Smooth muscle cell (in vitro differentiated cells): ENCODE measurements at regions not wholly inside any gene's neighbourhood (a gene's known extent, or its start where the extent isn't known, plus 50 kb on each side); places are given as distances from the start of the nearest gene placed in this dataset.

Experiments
- DNase-seq: peaks from one replicate; lab custom pipeline; 2025; ENCODE audit not compliant: unreplicated experiment; lab: John Stamatoyannopoulos, UW
- H2AFZ ChIP-seq: fragments of 200-600 bp; sonication (generic); 2 replicates; pipeline ENCODE4 v1.6.0; 2016; ENCODE audit warnings: antibody characterized with exemption, low read depth, mild to moderate bottlenecking
- H3F3A ChIP-seq: fragments of 200-600 bp; sonication (generic); 2 replicates; pipeline ENCODE4 v1.6.0; 2017; ENCODE audit warnings: antibody characterized with exemption, low read depth
- H3K27ac ChIP-seq: fragments of 200-600 bp; sonication (generic); 2 replicates; pipeline ENCODE4 v1.5.1; 2016; ENCODE audit warnings: low read depth, mild to moderate bottlenecking
- H3K27me3 ChIP-seq: fragments of 200-600 bp; sonication (generic); 2 replicates; pipeline ENCODE4 v1.6.1; 2016; ENCODE audit warnings: low read depth, mild to moderate bottlenecking
- H3K36me3 ChIP-seq: fragments of 200-600 bp; sonication (generic); 2 replicates; pipeline ENCODE4 v1.5.1; 2016; ENCODE audit warnings: low read depth
- H3K4me1 ChIP-seq: fragments of 200-600 bp; sonication (generic); 2 replicates; pipeline ENCODE4 v1.5.1; 2016; ENCODE audit warnings: low read depth
- H3K4me2 ChIP-seq: fragments of 200-600 bp; sonication (generic); 2 replicates; pipeline ENCODE4 v1.6.0; 2016; ENCODE audit warnings: mild to moderate bottlenecking
- H3K4me3 ChIP-seq: fragments of 200-600 bp; sonication (generic); 2 replicates; pipeline ENCODE4 v1.5.1; 2016; ENCODE audit warnings: mild to moderate bottlenecking
- H3K79me2 ChIP-seq: fragments of 200-600 bp; sonication (generic); 2 replicates; pipeline ENCODE4 v1.6.0; 2016; ENCODE audit warnings: low read depth, mild to moderate bottlenecking
- H3K9ac ChIP-seq: fragments of 200-600 bp; sonication (generic); 2 replicates; pipeline ENCODE4 v1.6.0; 2016; ENCODE audit warnings: low read depth
- H3K9me3 ChIP-seq: fragments of 200-600 bp; sonication (generic); replicated peaks from 2 replicates; pipeline ENCODE4 v1.5.1; 2016; ENCODE audit warnings: low read depth
- H4K20me1 ChIP-seq: fragments of 200-600 bp; sonication (generic); 2 replicates; pipeline ENCODE4 v1.6.0; 2016; ENCODE audit warnings: low read depth
- CTCF ChIP-seq: fragments of 200-600 bp; sonication (generic); IDR thresholded peaks from 2 replicates; pipeline ENCODE4 v1.5.1; 2017; ENCODE audit warnings: borderline replicate concordance, mild to moderate bottlenecking, antibody characterized with exemption; ENCODE audit not compliant: insufficient read depth, poor library complexity, severe bottlenecking
- WGBS: methylation state at CpG from one replicate; pipeline ENCODE4 v1.1.7; 2016; ENCODE audit warnings: low lambda C conversion rate; 5-methylcytosine and 5-hydroxymethylcytosine counted together

GRCh38 chr9:78596346-78596745 is 299.4 kb downstream of the PSAT1 start:
- no peak overlapping the region for H3K9ac ChIP-seq
- TF ChIP-seq CTCF, result no peak
- no peak for DNase-seq
- H3K4me3 ChIP-seq, result no peak overlapping the region
- WGBS, result 78% methylated on average over 3 of the region's 3 CpGs
- peaks cover 4% of the 10 kb centered on the region for H3K4me1 ChIP-seq
- H3K27ac ChIP-seq, result no peak overlapping the region
- no peak overlapping the region for H3K4me2 ChIP-seq
- H4K20me1 ChIP-seq, result no peaks in the 10 kb centered on the region
- H3K79me2 ChIP-seq, result no peaks in the 10 kb centered on the region
- no peaks in the 10 kb centered on the region for H3F3A ChIP-seq
- no peaks in the 10 kb centered on the region for H3K27me3 ChIP-seq
- H3K36me3 ChIP-seq, result no peaks in the 10 kb centered on the region
- H3K9me3 ChIP-seq, result no peaks in the 10 kb centered on the region
- H2AFZ ChIP-seq, result no peak overlapping the region

- Histone ChIP-seq H3K4me3 (no peak overlapping the region), H3K4me2 (no peak overlapping the region), H3K27me3 (no peaks in the 10 kb centered on the region), H3F3A (no peaks in the 10 kb centered on the region), H3K9me3 (no peaks in the 10 kb centered on the region), H4K20me1 (no peaks in the 10 kb centered on the region), H3K27ac (no peak overlapping the region), H3K4me1 (peaks cover 6% of the 10 kb centered on the region), H3K36me3 (no peaks in the 10 kb centered on the region), H2AFZ (no peak overlapping the region), H3K79me2 (no peaks in the 10 kb centered on the region), H3K9ac (no peak overlapping the region)
- DNase-seq, result no peak
- TF ChIP-seq CTCF, result no peak
- 91% methylated on average over 5 of the region's 5 CpGs for WGBS
Measured at GRCh38 chr9:78598120-78598519, 301.2 kb downstream of the PSAT1 start.

GRCh38 chr9:78599926-78600325 is 303.0 kb downstream of the PSAT1 start:
- Histone ChIP-seq H3F3A (peaks cover 2% of the 10 kb centered on the region), H3K27me3 (peaks cover 9% of the 10 kb centered on the region), H3K27ac (no peak overlapping the region), H3K9me3 (no peaks in the 10 kb centered on the region), H3K79me2 (no peaks in the 10 kb centered on the region), H3K9ac (no peak overlapping the region), H3K4me2 (no peak overlapping the region), H3K4me1 (peaks cover 13% of the 10 kb centered on the region), H3K36me3 (no peaks in the 10 kb centered on the region), H4K20me1 (no peaks in the 10 kb centered on the region), H3K4me3 (no peak overlapping the region), H2AFZ (no peak overlapping the region)
- no peak for TF ChIP-seq CTCF
- 91% methylated on average over 4 of the region's 4 CpGs for WGBS
- no peak for DNase-seq

GRCh38 chr9:78601957-78602565 is 305.1 kb downstream of the PSAT1 start:
- no peaks in the 10 kb centered on the region for H3K9me3 ChIP-seq
- DNase-seq, result no peak

More at GRCh38 chr9:78601957-78602565, 305.1 kb downstream of the PSAT1 start:
- WGBS, result 27% methylated on average over 7 of the region's 7 CpGs
- TF ChIP-seq CTCF, result peak; percentile 73
- H3K4me2 ChIP-seq, result no peak overlapping the region
- H2AFZ ChIP-seq, result no peak overlapping the region
- H3K27ac ChIP-seq, result no peak overlapping the region
- peaks cover 14% of the 10 kb centered on the region for H3F3A ChIP-seq
- no peaks in the 10 kb centered on the region for H3K79me2 ChIP-seq
- H3K4me3 ChIP-seq, result no peak overlapping the region
- H3K27me3 ChIP-seq, result peaks cover 9% of the 10 kb centered on the region
- no peaks in the 10 kb centered on the region for H4K20me1 ChIP-seq
- no peaks in the 10 kb centered on the region for H3K36me3 ChIP-seq
- no peak overlapping the region for H3K9ac ChIP-seq
- H3K4me1 ChIP-seq, result peaks cover 31% of the 10 kb centered on the region
